Anterior cingulate cortex (tissue), 58 donors: ENCODE measurements at regions not wholly inside any gene's neighbourhood (a gene's known extent, or its start where the extent isn't known, plus 50 kb on each side); places are given as distances from the start of the nearest gene placed in this dataset.
A peak's percentile ranks its signal among the peaks of the same experiment; 100 is the strongest.

Experiments
- DNase-seq, 58 donors: peaks; one replicate each; lab custom pipeline; 2025; lab: John Stamatoyannopoulos, UW

DNA sequence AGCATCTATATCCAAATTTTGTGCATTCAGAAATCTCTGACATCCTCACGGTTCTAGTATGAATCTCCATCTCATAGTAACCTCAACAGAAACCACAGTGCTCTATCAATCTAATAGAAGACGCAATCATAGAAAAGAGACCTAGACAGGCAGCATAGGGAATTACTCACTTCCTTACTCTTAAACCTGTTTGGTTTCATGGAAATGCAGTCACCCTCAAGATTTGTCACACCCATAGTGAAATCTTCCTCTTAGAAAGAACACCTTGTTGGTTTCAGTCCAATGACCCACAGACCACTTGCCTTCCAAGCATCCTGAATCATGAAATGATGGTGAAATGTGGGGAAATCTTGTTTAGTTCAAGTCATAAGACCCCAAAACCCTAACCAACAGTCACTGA lies 166.1 kb upstream of the PRDM1 start:
- no peak for DNase-seq

DNA sequence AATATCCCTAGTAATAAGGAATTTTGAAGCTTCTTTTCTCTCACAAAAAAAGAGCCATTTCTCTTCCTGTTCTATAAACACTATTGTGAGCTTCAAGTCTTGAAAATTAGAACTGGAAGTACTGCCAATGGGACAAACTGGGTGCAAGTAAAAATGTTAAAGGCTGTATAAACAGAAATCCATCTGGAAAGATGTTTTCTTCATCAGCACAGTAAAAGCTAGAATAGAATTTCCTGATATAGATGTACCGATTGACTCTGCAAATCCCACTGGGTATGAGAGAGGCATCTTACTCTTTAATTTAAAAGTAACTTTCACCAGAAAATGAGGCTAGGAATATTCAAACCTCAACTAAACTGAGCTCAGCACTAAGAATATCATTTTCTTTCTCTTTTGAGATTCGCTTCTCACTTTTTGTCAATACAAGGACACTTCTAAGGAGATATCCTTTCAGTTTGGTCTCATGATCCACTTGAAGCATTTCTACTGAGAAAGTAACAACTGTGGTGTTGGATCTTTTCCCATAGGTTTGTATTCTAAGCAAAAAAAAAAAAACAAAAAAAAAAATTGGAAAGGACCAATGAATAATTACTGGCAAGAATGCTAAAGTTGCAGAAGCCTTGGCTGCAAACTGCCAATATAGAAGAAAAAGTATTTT lies 169.0 kb upstream of the PRDM1 start:
- DNase-seq, result peak in 1 of 58 donors; percentile 34

DNA sequence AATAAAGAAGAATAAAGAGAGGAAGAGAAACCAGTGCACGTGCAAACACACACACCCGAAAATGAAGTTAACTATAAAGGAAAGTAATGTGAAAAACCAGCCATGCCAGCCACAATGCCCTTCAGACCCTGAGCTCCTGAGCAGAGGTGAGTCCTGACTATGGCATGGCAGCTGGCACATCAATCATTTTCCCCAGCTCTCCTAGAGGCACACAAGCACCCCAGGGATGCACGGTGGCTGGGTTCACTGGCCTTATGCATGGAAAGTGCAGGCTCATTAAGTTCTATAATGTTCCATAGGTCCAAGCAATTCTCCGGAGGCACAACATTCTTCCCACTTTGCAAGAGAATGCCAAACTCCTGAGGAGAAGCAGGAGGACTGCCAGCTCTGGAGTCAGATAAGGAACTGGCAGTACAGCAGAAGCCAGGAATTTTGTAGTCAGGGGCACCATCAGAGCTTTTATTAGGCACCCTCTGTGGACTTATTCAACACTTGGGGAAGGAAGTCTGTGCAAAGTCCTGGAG lies 175.0 kb upstream of the PRDM1 start:
- DNase-seq, result no peak

DNA sequence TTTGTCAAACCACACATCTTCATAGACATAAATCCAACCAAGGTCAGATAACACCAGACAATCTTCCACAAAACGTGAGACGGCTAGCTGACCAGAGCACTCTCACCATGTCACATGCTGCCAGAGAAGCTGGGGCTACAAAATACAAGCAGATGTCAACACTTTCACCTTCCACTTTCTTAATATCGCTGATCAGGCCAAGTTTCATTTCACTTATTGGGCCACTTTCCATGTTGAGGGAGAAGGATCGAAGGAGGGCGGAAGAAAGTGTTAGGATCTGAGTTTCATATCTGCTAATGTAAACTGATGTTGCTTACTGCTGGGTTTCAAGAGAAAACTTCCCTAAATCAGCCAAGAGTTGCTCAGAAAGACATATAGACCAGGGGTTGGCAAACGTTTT lies 177.0 kb upstream of the PRDM1 start:
- DNase-seq, result no peak

DNA sequence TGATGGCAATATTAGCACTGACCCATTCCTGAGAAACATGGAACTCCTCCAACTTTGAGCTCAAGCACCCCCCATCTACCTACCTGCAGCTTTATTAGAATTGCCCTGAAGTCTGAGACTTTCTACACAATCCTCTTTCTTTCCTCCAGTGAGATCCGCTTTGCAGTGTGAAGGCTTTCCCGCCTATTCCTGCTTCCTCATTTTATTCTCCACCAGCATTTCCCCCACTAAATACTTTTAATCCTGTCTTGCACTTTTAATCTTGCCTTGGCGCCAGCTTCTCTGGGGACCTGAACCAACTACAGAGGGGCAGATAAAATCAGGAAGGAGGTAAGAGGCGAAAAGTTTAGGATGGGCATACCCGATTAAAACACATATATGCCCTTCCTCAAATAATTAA lies 178.1 kb upstream of the PRDM1 start:
- DNase-seq, result no peak

DNA sequence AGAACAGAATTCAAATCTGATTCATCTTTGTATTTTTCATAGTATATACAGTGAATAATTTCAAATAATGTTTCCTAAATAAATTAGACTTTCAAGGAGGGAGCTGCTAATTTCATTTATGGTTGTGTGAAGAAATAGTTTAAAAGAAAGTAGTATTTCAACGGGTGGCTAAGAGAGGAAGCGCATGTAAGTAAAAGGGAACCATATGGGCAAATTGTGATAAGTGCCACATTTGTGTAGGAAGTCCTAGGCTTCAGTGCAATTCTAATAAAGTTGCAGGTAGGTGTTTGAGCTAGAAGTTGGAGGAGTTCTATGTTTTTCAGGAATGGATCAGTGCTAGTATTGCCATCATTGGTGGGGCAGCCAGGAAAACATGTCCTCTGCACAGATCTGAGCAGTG lies 178.8 kb upstream of the PRDM1 start:
- DNase-seq, result no peak

DNA sequence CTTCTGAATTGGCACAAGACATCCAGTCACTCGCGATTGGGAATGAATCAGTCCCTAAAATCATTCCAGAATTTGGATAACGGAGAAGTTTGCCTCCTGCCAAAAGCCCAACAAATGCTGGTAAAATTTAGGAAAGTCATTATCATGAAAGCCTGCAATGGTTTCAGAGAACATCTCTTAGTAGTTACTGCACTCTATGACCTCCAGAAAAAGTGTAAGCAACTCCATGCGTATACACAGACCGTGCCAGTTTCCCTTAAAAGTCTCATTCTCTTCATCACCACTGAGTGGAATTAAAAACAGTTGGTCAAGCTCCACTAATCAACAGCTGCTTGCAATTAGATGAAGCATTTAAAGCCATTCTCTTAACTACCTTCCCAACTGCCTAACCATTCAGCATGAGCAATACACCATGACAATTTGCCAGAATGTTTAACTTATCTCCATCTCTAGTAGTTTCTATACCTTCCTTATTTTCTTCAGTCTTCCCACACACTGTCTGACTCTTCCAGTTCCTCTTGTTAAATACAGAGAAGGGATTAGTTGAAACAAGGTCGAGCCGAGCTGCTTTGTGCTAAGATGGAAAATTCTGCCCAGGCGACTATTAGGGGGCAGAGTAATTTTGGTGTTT lies 183.6 kb upstream of the PRDM1 start:
- no peak for DNase-seq

DNA sequence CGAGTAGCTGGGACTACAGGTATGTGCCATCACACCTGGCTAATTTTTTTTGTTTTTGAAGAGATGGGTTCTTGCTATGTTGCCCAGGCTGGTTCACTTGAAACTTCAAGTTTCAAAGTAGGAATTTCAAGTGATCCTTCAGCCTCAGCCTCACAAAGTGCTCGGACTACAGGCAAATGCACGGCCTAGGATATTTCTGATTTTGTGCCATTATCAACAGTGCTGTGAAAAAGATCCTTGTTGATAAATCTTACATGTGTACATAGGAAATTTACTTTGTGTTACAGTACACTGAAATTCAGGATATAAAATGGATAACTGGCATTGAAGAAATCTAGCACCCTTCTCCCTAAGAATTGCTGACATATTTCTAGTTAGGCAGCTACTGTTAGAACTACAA lies 184.6 kb upstream of the PRDM1 start:
- DNase-seq, result no peak

DNA sequence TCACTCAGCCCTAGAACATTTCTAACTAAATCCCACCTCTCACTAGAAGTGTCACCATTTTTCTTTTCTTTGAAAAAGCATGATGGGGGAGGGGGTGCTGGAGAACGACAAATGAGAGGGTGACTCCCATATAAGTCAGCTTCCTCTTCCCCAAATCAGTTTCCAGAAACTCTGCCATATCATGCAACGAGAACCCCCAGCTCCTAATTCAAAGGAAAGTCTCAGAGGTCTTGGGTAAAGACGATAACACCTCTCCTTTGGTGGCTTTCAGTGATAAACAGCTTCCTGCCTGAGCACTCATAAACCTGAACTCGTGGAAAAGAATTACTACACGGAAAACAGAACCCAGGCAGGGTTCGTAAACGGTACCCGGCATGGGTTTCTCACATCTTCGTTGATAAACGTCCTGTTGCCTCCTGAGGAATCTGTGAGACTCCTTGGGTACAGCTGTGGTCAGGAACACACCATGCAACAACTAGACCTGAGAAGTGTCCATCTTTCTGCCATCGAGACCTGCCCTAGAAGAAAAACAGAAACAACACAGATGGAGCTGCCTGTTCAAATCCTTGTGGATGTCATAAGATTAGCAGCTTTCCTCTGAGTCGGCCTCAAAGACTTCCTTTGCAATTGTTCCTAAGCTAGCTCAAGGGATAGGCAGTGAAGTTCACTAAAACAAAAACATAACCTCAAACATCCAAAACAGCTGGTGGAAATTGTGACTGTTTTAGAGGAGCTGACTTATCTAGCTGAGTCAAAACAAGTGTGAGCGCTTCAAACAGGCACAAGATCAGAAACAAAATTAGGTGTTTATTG lies 185.8 kb upstream of the PRDM1 start:
- no peak for DNase-seq

DNA sequence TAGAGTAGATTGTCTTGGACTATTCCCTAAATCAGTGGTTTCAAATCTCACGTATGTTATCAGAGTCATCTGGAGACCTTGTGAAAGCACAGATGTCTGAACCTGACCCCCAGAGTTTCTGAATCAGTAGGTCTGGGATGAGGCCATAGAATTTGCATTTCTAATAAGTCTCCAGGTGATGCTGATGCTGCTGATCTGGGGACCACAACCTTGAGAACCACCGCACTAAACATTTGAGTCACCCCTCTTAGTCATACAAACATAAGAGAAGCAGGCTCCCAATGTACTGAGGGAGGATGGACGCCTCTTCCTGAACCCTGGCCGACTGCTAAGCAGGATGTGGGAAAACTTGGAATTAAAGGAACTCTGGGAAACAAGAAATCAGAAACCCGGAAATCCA lies 187.8 kb upstream of the PRDM1 start:
- no peak for DNase-seq

DNA sequence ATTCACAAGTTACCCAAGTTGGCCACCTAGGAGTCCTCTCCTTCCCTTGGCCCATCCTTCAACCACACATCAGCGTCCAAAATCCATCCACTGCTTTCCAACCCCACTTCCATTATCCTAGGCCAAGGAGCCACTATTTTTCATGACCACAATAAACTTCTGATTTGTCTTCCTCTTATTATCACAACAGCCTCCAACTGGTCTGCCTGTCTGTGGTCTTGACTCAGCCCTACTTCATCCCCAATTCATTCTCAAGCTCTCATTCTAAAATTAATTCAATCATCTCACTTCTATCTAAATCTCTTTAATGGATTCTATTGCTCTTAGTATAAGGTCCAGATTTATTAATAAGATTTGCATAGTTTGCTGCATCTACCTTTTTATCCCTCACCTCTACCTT lies 189.0 kb upstream of the PRDM1 start:
- no peak for DNase-seq

DNA sequence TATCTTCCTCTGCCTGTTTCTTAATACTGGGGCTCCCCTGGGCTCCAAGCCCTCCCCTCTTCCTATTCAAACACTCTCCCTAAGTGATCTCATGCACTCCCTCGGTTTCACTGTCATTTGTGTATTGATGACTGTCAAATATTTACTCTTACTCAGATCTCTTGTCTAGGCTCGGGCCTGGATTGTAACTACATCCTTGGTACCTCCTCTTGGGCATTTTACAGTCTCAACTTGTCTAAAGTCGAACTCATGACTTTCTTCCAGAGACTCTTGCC lies 189.4 kb upstream of the PRDM1 start:
- no peak for DNase-seq

DNA sequence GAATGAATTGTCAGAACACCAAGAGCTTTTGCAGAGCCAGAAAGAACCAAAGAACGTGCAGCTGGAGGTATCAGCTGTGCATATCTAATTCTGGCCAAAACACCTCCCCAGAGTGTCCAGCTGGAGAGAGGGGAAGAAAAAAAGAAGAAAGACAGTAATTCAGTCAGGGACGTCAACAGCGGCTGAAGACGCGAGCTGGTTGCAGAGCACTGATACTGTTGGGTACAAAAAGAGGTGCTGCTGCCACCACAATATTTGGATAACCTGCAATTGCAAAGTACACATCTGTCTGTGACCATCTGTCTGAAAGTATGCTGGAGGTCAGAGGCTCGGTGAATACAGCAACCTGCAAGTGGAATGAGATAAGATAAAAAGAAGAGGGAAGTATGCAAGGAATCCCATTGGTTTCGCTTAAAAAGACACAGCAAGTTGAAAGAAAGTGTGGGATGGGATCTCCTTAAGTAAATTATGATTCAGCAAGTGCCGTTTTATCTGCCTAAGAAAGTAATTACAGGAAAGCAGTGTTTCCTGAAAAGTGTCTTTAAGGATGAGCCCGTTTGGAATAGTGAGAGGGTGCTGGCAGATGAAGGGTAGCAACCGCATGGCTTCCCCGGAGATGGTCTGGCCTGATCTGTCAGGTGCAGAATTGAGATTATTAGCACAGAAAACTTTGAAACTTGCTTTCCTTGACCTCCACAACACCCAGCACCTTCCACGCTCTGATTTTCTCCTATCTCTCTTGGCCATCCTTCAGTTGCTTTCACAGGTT lies 189.9 kb upstream of the PRDM1 start:
- peak in 1 of 58 donors; percentile 20 for DNase-seq

DNA sequence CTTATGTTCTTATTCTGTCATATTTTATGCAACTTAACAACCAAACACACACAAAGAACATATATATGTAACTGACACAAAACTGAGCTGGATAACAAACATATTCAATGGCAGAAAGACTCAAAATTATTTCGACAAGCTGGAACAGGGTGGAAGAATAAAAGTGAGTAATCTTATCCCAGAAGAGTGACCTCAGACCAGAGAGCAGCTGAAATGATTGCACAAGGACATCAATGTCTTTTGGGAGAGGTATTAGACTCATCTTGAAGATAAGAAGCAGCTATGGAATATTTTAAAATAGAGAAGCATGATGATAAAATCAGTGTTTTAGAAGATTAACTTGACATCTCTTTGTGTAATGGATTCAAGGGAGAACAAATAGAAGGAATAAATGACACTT lies 191.6 kb upstream of the PRDM1 start:
- no peak for DNase-seq

DNA sequence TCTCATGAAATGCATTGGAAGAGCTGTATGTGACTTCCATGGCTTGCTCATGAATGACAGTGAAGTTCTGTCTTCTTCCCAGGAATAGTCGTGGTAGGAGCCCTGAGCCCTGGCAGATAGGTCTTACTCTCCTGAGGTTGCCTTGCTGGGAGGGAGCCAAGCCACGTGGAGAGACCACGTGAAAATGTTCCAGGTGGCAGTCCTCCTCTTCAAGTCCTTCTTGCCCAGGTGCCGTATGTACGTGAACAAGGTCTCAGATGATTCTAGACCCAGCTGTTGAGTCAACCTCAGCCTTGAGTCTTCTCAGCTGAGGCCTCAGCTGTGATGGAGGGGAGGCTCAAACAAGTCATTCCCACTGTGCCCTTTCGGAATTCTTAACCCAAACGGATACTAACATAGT lies 192.4 kb upstream of the PRDM1 start:
- no peak for DNase-seq

DNA sequence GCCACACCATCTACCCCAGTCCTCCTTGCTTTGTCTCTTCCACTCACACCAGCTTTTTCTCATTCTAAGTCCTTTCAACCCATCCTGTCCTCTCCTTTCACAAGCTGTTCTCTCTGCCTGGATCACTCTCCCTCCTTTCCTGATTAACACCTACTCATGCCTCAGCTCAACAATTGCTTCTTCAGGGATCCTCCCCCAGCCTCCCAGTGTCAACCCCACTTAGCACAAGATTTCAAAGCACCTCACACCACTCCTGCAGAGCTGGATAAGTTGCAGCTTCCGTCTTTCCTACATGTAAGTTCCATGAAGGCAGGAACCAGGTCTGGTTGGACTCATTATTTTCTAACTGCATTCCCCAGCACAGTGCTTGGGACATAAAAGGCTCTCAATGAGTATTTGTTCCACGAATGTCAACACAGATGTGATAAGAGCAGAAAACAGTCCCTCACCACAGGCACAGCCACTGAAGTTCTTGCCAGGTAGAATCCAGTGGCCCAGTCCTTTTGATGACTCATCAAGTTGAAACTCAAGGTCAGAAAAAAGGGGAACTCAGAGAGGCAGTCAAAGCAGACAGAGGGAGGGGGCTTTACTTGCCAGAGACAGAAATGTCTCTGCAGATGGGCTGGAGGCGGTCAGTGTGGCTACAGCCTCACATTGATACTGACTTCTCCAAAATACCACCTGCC lies 193.4 kb upstream of the PRDM1 start:
- DNase-seq, result no peak

DNA sequence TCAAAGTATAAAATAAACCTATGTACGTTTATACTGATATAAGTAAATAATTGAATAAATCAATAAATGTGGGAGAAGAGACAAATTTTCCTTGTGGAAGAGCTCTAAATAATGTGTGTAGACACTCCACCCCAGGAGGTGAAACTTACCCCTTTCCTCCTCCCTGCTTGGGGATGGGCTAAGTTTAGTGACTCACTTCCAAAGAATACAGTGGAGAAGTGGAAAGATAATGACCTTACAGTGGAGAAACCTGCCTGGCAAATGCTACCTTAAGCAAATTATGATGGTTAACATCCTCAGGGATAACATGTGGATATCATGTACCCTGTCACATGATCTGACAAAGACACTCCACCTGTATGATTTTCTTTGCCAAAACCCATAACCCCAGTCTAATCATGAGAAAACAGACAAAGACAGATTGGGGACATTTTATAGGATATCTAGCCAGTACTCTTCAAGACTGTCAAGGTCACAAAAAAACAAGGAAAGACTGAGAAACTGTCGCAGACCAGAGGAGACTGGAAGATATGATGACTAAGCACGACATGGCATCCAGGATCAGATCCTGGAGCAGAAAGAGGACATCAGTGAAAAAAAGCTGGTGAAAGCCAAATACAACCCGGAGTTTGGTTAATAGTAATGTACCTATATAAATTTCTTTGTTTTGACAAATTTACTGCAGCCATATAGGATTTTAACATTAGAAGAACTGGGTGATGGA lies 195.5 kb upstream of the PRDM1 start:
- DNase-seq, result no peak

DNA sequence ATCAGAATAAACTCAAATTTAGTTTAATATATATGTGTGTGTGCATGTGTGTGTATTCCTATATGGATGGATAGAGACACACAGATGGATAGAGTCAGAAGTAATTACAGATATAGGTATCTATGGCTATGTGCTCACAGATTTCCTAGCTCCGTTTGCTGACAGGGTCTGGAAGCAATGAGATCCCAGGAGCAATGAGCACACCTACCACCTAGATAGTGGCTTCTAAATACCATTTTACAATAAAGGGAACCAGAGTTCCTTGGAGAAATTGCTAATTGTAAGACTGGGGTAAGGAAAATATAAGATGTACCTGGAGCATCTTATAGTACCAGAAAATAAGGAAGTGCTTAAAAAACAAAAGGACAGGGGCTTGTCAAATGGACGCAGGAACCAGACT lies 196.2 kb upstream of the PRDM1 start:
- DNase-seq, result no peak

DNA sequence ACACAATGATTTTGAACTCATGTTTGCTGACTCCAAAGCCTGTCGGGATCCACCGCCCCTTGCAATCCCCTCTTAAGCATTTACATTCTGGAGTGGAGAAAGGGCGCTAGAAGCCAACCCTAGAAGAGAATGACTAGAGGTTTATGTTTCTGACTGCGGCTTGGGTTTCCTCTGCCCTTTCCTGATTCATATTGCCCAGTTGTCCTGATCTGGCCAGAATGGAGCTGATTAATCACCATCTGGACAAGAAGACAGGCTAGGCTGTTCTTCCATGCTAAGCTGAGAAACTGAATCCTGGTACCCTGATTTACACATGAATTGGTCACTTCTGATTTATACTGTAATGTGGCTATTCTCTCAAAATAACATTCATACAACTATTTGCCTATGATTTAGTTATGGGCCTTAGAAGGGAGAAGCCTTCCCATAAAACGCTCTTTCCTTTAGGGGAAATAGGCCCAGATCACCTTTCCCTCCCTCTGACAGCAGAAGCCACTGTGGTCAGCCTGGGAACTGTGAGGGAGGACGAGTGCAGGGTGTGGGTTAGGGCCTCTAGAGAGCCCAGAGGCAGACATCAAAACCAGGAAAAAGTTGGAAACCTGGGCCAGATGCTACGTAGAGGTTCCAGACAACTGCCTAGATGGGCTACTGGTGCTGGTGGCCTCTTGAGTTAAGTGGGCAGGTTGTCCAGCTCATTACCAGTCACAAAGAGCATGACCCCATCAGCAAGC lies 199.2 kb upstream of the PRDM1 start:
- no peak for DNase-seq
